SU-DHL-6 (cell line): ENCODE measurements at regions not wholly inside any gene's neighbourhood (a gene's known extent, or its start where the extent isn't known, plus 50 kb on each side); places are given as distances from the start of the nearest gene placed in this dataset.

Experiments used
- CTCF ChIP-seq: fragments of 200-600 bp; sonication (generic); IDR thresholded peaks from one replicate; pipeline ENCODE4 v1.5.1; 2017; ENCODE audit warnings: antibody characterized with exemption, mild to moderate bottlenecking, low read length, moderate library complexity; ENCODE audit not compliant: insufficient read depth, poor library complexity, severe bottlenecking
- EZH2phosphoT487 ChIP-seq: fragments of 200-600 bp; sonication (generic), shearing (Covaris generic); conservative IDR thresholded peaks from 2 replicates; pipeline ENCODE4 v1.6.1; 2018; ENCODE audit warnings: mild to moderate bottlenecking, antibody characterized with exemption, low read length, moderate library complexity, mixed read lengths

GRCh38 chr3:41102053-41102556 lies 97.2 kb upstream of the CTNNB1 start:
- no peak for TF ChIP-seq CTCF
- TF ChIP-seq EZH2phosphoT487 = no peak
